NOMO-1 (cell line): ENCODE measurements at regions not wholly inside any gene's neighbourhood (a gene's known extent, or its start where the extent isn't known, plus 50 kb on each side); places are given as distances from the start of the nearest gene placed in this dataset.

Source experiments
- DNase-seq, 2 experiments: peaks; one replicate each; lab custom pipeline; 2025; ENCODE audit not compliant: unreplicated experiment in 2 of 2; lab: John Stamatoyannopoulos, UW

DNA sequence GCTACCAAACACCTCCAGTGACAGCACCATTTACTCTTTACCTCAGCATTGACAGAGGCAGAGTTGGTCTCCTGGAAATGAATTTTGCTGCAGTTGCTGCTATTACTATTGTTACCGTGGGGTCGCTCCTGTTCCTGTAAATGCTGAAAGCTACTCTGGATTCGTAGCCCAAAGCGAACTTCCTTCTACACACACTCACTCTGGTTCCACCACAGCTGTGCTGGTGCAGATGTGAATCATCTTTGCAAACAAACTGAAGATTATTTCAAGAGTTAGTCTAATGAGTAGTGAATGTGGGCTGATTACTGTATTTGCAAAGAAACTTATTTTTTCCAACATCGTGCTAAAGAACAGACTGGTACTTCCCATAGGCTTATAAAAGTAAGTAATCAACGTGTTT lies 304.0 kb downstream of the LPIN1 start:
- peak; percentile 26 to 64 for DNase-seq

DNA sequence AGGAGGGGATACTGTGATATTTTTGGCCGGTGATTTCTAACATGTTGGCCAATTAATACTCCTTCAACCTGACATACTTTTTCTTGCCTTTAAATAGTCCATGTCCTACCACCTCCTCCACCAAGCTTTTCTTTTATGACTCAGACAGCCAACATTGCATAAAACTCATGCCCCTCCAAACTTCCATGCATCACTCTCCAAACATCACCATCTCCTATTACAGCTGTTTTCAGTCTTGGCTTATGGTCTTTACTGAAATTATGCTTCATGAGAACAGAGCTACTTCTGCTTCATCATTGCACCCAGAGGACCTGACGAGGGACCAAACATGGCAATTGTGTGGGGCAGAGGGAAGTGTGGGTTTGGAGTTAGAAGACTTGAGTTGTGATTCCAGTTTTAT lies 305.4 kb downstream of the LPIN1 start:
- DNase-seq, result no peak

DNA sequence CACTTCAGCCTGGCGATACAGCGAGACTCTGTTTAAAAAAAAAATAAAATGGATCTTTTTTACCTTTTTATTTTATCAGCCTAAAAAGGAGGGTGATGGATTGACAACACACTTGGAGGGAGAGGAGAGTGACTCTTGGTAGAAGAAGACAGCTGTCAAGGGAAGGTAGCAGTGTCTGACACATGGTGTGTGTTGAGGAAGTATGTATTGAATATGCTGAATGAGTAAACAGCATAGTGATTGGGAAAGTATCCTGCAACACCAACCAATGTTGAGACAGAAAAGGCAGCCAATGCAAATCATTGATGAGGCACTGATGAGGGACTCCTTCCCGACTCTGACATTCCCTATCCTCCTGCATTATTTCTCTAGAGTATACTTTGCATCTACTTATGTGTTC lies 306.4 kb downstream of the LPIN1 start:
- no peak for DNase-seq

DNA sequence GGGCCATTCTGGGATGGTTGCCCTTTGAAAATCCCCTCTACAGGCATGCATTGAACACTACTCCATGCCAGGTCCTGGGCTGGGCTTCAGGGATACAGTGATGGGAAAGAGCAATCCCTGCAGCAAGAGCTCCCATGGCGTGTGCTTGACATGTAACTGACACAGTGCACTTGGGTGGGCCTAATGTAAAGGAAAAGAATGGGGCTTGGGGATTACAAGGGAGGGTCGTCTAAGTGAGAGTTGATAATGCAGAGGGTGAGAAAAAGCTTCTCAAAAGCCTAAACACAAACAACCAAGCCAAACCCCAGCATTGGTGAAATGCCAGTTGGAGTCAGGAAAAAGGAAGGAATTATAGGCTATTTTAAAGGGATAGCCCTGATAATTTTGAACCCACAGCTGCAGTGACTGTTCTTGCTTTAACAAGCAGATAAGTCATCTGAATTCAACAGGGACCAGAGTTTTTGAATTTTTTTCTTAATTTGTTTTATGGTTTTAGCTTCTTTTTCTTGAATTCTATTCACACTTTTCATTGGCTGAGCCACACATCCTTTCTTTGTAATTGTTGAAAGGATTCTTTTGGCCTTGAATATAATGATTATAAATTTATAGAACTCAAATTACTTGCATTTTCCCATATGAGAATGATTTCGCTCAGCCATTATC lies 308.7 kb downstream of the LPIN1 start:
- DNase-seq, result no peak

DNA sequence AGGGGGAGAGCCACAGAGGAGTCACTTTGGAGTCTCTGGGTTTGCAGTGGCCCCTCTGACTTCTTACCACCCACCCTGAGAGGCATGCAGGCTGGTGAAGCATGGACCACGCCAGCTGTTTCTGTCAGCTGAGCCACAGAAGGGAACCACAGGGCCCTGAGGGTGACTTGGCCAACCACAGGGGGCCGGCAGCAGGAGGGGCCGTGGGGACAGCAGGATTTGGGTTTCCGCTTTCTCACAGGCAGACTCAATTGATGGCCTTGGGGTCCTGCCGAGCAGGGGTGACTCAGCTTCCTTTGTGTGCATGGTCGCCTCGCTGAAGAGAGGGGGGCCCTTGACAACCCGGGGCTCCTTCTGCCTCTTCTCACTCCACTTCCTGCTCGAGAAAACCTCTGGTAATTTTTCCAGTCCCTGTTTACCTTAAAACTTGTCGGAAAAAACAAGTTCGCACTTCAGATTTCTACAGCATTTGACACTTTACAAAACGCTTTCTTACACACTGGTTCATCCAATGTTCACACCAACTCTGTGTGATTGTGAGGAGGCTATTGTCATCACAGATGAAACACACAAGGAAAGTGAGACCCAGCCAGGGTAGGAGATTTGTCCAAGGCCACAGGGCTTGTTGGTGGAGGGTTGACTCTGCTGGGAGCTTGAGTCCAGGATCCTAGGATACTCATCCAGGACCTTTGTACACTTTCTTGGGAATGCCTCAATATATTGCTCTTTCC lies 311.2 kb downstream of the LPIN1 start:
- DNase-seq, result peak; percentile 90 to 93

DNA sequence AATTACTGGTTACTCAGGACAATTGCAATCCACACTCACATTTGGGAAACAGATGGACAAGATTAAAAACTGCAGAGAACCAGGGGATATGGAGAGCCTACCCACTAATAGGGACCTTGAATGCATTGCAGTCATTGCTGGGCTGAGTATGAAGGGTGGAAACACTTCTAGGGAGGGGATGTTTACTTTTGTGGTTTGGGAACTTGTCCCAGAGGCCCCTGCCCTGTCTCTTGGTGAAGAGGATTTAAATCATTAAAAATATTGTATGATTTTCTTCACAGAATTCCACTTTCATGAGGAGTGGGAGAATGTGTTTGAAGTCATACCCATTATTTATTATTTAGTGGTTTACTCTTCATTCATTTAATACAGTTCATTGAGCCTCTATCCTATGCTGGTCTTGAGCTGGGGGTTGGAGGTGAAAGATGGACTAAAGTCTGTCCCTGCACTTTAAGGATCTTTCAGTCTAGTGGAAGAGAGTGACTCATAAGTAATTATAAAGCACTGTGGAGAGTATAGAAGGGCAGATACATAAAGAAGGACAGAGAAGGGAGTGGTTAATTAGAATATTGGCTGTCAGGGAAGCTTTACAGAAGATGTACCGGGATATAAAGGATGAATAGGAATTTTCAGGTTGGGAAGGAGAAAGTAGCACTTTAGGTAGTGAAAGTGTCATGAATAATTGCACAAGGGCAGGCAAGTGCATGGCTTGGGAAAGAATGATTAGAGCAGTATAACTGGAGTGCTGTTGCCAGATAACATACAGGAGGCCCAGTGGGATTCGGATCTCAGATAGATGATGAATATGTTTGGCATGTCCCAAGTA lies 313.4 kb downstream of the LPIN1 start:
- peak in 1 of 2 experiments; percentile 24 for DNase-seq

DNA sequence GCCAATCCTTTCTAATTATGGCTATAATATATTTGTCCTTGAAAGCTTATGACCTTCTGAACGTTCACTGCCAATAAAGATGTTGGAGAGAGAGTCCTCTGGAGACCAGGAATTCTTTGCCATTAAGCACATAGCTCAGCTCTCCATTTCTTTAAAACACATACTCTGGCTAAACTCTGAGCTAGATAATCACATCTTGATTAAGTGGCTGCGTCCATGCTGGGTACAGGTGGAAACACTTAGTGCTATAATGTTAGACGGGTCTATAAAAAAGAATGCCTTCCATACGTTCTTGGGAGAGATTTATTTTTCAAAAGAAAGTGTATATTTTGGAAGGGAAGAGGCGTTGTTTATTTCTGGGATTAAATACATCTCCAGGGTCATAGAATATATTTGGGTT lies 314.5 kb downstream of the LPIN1 start:
- DNase-seq, result no peak

DNA sequence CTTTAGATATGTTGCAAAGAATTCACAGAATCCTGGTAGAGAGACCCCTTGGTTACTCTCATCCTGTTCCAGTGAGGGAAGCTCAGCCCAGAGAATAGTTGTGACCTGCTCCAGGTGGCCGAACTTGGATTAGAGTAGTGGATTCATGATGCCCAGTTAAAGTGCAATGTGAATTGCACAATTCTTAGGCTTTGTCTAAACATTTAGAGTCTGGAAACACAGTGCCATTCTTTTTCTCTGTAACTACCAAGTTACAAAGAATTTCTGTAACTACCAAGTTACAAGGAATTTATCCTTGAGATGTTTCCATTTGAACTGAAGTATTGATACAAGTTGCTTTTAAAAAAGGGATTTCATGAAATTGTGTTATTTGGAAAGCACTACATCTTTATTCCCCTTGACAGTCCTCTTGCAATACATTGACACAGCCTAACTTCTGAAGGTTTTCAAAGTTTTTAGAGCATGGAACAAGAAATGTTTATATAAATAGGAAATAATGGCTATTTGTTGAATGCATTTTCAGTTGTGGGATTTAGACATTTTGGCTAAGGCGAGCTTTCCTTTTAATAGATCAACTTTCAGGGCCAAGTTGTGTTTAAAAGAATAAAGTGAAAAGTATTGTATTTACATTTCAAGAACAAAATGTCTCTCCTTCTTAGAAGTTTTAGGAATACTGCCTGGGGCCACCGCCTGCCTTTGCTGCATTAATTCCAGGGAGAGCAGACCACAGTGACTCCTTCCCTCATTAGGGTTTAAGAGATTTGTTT lies 315.0 kb downstream of the LPIN1 start:
- no peak for DNase-seq

DNA sequence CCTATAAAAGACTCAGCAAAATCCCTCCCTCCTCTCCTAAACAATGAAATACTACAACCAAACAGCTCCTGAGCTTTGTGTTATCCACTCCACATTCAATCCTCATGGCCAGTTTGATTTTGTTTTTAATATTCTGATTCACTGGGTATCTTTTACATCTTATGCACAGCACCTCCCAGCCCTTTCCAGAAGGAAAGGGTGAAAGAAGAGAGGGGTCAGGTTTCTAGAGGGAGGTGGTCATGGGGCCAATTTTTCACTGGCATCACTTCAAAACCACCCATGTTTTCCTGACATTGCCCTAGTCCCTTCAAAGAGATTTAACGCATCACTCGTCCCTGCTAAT lies 315.6 kb downstream of the LPIN1 start:
- no peak for DNase-seq

DNA sequence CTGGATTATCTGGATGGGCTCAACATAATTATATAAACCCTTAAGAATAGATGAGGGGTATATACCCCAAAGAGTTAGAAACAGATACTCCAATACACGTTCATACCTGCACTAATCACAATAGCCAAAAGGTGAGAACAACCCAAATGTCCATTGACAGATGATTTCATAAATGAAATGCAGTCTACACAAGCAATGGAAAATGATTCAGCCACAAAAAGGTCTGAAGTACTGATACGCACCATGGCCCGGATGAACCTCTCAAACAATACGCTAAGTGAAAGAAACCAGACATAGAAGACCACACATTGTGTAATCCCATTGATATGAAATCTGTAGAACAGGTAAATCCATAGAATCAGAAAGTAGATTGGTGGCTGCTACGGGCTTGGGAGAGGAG lies 316.8 kb downstream of the LPIN1 start:
- DNase-seq, result no peak

DNA sequence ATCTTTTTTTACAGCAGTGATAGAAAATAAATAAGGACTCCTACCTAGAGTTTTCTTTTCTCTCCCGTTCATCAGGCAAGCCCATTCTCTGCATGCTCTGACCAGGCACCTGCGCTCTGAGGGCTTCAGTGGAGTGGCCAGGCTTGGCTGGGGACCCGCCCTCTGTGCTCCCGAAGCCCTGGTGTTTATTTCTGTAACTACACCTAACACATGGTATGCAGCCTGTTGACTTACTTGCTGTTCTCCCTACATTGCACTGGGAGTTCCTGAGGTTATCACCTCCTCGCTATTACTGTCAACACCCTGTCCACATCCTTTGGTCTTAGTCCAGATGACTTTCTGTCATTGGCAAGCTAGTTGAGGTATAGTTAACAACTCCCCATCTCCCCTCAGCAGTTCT lies 317.7 kb downstream of the LPIN1 start:
- DNase-seq, result no peak

DNA sequence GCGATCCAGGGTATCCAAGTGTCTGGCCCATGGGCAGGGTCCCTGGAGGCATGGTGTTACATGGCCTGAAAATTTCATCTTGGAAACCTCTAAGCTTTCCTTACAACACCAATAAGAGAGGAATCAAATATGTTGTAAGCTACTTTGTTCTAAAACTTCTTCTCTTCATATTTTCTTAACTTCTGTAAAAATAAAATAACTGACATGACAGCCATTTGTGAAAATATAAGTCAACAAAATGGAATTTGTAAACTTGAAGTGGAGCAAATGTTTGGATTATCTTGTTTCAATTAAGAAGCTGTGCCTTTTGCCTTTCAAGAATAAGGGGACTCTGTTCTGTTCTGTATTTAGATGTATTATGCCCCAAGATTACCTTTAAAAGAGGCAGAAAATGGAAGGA lies 319.7 kb downstream of the LPIN1 start:
- DNase-seq, result no peak

DNA sequence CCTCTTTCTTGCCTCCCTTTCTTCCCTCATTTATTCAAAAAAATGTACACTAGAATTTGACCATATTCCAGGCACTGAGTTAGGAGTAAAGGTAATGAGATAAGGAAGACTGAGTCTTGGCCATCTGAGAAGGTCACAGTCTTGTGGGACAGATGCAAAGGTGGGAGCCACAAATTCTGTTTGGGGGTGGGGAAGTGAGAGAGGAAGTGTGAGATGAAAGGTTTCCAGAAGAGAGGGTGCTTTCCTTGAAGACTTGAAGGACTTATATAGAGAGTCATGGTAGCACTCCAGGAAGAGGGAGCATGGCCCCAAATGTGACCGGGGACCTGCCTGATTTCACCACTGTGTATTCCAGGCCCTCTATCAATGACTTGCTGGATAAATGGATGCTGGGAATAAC lies 320.6 kb downstream of the LPIN1 start:
- DNase-seq, result no peak

DNA sequence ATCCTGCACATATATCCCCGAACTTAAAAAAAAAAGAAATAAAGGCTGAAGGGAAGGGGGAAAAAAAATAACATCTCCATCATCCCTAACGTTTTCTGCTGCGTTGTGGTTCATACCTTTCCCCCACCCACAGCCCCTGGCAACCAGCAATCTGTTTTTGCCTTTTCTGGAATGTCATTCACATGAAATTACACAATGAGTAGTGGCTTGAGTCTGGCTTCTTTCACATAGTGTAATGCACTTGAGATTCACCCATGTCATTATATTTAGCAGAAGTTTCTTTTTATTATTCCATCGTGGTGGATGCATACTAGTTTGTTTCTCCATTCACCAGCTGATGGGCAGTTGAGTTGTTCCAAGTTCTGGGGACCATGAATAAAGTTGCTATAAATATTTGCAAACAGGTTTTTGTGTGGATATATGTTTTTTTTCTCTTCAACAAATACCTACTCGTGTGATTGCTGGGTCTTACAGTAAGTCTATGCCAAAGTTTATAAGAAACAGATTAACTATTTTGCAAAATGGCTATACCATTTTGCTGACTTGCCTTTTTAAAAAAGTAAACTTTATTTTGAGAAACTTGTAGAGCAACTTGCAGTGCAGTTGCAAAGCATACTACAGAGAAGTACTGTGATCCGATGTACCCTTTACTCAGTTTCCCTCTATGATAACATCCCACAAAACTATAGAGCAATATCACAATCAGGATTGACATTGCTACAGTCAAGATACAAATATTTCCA lies 322.5 kb downstream of the LPIN1 start:
- DNase-seq, result no peak

DNA sequence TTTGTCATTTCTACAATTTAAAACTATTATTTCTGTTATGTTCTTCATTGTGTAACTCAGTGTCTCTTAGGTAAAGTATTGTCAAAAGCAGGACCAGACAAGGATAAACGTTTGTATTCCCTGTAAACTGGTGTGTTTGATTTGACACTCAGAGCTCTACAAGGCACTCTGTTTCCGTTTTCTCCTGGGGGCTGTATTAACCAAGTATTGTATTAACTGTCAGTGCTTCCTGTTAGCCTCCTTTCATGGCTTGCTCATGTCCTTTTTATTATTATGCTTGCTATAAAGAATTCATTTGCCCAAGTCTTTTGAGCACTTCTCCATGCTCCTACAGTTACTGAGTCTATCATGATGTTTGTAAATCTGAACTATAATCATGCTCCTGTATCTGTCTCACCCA lies 323.7 kb downstream of the LPIN1 start:
- DNase-seq, result no peak

DNA sequence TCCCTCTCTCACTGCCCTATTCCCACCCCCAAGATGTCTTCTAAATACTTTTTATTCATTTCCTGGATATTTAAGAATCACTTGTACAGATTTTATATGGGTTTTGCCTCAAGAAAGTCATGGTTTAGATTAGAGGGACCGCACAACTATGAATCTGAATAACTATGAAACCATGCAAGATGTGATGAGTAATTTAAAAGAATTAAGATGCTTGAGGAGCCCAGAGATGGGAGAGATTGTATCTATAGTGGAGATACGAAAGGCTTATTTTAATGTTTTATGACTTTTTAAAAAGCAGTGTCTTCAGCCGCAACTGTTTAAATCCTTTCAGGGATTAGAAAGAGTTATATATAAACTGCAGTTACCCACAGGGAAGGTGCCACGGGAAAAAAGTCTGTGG lies 324.1 kb downstream of the LPIN1 start:
- no peak for DNase-seq

DNA sequence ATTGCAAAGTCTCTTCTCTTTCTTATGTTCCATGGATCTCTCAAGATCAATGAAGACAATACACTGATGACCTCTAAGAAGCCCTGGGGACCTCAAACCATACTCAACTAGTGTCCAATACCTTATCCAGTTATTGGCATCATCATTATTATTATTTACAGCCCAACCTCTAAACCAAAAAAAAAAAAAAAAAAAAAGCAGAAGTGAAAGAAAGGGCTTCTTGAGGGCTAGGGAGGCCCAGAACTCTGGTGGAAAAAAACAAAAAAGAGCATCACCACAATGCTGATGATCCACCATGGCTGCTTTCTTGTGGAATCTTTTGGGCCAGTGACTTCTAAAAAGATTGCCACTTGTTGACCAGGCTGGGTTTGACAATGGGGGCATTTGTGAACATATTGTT lies 324.9 kb downstream of the LPIN1 start:
- DNase-seq, result peak; percentile 32 to 68

DNA sequence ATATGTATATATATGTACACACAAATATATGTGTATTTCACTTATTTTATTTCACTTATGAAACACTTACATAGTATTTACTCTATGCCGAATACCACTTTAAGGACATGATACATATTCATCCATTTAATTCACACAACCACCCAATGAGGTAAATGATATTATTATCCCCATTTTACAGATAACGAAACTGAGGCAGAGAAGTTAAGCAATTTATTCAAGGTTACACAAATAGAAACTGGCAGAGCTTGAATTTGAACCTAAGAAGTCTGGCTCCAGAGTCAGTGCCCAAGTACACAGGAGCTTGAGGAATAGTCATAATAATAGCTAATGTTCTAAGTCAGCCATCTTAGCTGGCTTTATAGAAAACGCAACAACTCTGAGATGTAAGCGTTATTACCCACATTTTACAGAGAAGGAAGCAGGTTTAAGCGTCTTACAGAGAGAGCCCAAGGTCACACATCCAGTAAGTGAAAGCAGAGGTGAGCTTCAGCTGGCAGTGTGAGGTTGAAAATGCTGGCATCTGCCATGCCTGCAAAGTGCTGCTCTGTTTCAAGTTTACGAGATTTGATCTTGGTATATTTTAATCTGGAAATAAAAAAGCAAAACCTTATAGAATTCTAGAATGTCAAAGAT lies 326.9 kb downstream of the LPIN1 start:
- no peak for DNase-seq

DNA sequence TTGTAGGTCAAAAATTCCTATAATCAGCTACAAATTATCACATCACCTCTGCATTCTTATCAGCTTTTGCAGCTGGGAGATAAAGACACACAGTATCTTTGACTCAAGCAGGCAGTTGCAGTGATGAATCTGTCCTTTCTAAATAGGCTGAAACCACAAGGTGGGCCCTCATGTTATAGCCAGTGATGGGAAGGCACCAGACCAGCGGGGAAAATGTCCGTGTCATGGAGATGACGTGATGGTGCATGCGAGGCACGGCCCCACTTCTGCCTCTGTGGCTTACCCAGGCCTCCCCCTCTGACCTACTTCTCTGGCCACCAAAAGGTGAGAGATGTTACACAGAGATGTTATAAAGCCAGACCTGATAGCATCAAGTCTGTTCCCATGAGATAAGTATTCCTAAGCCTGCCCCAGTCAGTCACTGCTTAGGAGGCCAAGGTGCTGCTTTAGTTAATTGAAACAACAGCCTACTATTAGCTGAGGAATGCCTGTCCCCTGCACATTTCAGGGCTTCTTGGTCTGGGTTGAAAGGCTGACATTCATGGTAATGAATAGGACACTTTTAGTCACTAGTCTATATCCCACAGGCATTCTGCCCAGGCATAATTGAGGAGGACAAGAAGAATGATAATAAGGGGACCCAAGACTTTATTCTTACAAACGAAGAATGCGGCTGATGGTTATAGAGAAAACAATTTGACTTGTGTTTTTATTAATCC lies 327.9 kb downstream of the LPIN1 start:
- DNase-seq, result no peak
